ENCODE measurements at regions not wholly inside any gene's neighbourhood (a gene's known extent, or its start where the extent isn't known, plus 50 kb on each side); places are given as distances from the start of the nearest gene placed in this dataset.
"Not testable (repeated sequence)": the region's sequence is repeated elsewhere in the genome, so short reads cannot be mapped to it uniquely, and the experiment has no call there.

DNA sequence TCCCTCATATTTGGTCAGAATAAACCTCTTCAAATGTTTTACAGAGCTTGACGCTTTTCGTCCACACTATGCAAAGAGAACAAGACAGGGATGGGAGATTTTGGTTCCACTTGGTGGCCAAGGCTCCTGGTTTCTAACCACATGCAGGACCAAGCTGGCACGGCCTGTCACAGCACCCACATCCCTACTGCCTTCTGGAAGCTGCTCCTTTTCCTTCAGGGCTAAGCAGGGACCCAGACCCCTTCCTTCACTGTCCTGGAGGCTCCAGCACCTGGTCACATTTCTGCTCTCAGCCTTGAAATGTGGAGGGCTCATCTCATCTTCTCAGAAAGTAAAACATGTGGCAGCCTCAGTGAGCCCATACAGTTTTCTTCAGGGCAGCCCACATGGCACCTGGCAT, 50.4 kb upstream of the ARHGEF7 start:
- no peak for DNase-seq (ENCODE audit: low read depth in 2 of 3, low spot score in 1 of 3)

DNA sequence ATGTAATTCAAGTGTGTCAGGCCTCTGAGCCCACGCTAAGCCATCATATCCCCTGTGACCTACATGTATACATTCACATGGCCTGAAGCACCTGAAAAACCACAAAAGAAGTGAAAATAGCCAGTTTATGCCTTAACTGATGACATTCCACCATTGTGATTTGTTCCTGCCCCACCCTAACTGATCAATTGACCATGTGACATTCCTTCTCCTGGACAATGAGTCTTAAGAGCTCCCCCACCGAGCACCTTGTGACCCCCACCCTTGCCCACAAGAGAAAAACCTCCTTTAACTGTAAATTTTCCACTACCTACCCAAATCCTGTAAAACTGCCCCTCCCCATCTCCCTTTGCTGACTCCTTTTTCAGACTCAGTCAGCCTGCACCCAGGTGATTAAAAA, 52.1 kb upstream of the ARHGEF7 start:
- DNase-seq (ENCODE audit: low read depth in 2 of 3, low spot score in 1 of 3): no peak

DNA sequence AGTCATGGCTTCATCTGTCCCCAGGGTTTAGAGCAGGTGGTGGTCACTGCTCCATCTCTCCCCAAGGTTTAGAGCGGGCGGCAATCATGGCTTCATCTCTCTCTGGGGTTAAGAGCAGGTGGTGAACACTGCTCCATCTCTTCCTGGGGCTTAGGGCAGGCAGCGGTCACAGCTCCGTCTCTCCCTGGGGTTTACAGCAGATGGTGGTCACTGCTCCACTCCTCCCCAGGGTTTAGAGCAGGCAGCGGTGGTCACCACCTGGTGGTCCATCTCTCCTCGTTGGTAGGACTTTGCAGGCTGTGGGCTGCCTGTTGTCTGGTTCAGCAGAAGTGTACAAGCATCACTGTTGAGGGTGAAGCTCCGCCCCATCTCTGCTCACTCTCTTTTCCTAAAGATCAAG, 52.8 kb upstream of the ARHGEF7 start:
- no peak for DNase-seq (ENCODE audit: low read depth in 2 of 3, low spot score in 1 of 3)

DNA sequence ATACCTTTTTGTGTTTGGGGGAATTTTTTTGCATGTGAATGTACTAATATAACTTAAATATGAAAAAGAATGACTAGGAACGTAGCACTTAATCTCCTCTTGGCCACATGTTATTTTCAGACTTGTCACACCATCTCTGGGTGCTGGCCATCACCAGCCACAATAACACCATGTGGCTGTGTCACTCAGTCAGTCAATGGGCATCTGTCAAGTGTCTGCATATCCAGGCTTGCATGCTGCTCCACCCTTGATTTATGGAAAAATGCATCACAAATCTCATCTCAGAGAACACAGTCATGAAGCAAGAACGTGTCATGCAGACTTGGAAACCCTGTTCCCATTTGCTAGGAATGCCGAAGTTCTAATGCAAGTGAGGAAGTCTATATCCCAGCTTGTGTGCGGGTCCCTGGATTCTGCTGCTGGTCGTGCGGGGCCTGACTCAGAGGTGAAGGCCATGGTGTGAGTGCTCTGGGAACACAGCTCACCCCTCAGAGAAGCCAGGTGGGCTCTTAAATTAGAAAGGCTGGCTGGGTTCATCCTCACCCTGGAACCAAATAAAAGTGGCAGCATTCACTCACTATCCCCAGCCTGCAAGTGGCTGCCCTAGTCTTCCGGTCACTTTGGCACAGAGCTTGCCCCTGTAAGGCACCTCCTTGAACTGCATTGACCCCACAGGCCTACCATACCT, 53.6 kb upstream of the ARHGEF7 start:
- no peak for DNase-seq (ENCODE audit: low read depth in 2 of 3, low spot score in 1 of 3)

DNA sequence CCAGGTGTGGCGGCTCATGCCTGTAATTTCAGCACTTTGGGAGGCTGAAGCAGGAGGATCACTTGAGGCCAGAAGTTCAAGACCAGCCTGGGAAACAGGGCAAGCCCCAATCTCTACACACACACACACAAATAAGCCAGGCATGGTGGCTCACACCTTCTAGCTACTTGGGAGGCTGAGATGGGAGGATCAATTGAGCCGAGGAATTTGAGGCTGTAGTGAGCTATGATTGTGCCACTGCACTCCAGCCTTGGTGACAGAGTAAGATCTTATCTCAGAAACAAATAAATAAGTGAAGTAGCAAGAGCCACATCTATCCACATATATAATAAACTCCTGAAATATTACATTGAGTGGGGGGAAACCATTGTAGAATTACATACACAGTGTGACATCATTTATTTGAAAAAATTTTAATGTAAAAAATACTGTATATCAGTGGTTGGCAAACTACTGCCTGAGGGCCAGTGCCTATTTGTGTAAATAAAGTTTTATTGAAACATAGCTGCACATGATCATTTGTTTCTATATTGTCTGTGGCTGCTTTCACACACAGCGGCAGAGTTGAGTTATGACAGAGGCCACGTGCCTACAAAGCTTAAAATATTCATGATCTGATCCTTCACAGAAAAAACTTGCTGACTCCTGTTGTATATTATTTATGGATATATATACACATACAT, 54.7 kb upstream of the ARHGEF7 start:
- DNase-seq (ENCODE audit: low read depth in 2 of 3, low spot score in 1 of 3): no peak

DNA sequence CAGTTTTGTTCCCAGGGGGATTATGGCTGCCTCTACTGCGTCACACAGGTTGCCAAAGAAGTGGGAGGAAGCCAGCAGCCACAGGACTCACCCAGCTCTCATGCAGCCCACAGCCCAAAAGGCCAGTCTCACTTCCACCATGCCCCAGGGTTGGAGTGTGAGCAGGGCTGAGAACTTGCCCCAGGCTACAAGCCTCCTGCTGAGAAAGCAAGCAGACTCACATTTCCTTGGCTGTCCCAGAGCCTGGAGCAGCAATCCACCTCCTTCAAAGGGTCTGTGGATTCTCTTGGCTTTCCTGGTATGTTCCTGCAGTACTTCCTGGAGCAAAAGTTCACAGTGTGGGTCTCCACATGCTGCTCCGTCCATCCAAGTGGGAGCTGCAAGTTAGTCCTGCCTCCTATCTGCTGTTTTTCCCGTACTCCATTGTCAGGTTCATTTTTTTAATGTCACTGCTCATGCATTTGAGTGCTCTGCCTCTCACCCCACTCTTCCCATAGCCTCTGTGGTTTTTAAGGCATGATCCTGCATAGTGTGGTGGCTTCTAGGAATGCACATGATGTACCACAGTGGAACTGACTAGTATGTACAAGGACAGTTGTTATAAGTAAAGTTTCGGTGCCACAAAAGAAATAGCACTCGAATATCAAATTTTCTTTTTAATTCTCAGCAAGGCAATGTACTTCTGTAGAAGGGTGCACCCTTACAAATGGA, 56.2 kb upstream of the ARHGEF7 start:
- no peak for DNase-seq (ENCODE audit: low read depth in 2 of 3, low spot score in 1 of 3)

DNA sequence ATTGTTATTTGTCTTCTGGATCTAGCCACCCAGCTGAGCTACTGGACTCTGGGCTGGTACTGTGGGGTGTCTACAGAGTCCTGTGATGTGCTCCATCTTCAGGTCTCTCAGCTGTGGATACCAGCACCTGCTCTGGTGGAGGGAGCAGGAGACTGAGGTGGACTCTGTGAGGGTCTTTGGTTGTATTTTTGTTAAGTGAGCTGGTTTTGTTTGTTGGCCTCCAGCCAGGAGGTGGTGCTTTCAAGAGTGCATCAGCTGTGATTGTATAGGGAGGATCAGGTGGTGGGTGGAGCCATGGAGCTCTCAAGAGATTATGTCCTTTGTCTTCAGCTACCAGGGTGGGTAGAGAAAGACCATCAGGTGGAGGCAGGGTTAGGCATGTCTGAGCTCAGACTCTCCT, 56.8 kb upstream of the ARHGEF7 start:
- not testable (repeated sequence) for DNase-seq (ENCODE audit: low read depth in 2 of 3, low spot score in 1 of 3)

DNA sequence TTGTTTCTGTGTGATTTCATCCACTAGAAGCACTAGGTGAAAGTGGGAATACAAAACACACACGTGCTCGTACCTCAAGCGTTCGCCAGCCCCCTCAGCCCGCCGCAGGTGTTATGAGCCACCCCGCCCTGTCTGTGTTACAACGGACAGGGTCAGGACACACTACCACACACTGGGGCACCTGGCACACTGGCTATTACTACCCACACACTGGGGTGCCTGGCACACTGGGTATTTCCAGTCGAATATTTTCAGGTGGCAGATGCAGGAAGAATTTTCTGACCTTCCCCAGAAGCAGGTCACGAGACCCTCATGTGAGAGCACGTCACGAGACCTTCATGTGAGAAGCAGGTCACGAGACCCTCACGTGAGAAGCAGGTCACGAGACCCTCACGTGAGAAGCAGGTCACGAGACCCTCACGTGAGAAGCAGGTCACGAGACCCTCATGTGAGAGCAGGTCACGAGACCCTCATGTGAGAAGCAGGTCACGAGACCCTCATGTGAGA, 63.3 kb upstream of the ARHGEF7 start:
- DNase-seq (ENCODE audit: low read depth in 2 of 3, low spot score in 1 of 3): not testable (repeated sequence)

DNA sequence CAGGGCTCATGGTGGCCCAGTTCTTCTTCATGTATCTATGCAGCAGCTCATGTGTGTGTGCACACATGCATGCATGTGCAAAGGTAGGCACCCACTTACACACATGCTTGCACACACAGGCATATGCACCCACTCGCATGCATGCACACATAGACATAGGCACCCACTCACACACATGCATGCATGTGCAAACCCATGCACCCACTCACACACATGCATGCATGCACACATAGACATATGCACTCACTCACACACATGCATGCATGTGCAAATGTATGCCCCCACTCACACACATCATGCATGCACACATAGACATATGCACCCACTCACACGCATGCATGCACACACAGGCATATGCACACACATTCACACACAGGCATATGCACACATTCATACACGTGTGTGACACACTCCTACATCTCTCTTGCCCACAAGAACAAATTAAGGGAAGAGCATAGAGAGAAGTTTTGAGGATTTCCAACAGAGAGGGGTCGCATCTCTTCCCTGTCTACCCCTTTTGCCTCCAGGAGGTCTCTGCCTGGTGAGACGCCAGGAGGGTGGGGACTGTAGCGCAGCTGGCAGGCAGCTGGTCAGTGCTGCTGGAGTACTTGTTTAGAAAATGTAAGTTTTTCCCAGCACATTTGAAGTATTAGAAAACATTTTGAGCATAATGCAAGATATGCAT, 63.9 kb upstream of the ARHGEF7 start:
- DNase-seq (ENCODE audit: low read depth in 2 of 3, low spot score in 1 of 3): no peak

DNA sequence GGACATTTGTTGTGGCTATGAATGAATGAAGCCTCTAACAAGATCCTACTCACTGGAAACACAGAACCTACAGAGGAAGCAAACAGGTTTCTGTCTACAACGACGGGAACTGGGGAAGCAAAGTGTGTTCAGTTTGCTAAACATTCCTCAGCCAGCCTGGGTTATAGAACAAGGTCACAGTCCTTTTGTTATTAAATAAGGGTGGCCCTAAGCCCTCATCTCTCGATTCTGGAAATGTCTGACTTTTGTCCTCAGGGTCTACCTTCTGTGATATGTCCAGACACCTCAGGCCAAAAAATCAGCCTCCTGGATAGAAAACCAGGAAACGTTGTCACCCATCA, 64.6 kb upstream of the ARHGEF7 start:
- DNase-seq (ENCODE audit: low read depth in 2 of 3, low spot score in 1 of 3): no peak

DNA sequence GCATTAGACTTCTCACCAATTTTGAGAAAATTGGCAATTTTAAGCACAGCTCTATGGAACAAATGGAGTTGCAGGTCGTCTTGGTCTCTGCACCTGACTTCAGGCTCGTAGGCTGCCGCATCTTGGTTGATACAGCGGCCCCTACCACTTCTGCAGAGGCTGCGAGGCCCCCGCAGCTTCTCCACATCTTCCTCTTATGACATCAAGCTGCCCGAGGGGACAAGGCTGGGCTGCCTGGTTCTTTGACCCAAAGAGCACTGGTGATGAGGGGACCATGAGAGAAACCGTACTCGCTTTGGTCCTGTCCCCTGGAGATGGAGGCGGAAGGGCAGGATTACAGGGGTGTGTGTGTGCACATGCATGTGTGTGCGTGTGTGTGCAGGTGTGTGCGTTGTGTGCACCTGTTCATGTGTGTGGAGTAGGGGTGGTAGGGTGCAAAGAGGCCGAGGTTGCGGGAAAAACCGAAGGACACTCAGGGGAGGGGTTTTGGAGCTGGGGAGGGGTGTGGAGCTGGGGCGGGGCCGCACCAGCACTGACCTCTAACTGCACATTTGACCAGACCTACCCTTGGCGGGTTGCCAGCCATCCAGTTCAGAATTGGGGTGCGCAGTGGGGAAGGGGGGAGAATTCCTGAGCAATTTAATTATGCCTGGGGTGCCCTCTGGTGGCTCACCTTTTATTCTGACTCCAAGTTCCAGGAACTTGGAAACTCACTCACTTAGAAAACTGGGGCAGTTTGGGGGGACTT, 65.1 kb upstream of the ARHGEF7 start:
- DNase-seq (ENCODE audit: low read depth in 2 of 3, low spot score in 1 of 3): no peak

DNA sequence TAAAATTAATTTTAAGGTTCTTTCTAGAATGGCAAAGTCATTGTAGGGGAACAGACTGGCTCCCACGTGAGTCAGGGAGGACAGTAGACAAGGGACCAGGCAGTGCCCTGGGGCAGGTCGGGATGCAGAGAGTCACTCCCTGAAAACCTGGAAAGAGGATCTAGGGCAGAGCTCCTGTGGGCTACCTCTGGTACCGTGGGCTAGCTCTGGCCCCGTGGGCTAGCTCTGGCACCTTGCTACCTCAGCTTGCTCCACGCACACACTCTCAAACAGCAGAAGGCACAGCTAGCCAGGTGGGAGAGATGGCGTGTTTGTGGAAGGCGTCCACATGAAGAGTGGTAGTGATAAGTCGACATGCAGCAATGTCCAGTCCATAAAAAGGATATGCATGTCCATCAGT, 66.7 kb upstream of the ARHGEF7 start:
- no peak for DNase-seq (ENCODE audit: low read depth in 2 of 3, low spot score in 1 of 3)

DNA sequence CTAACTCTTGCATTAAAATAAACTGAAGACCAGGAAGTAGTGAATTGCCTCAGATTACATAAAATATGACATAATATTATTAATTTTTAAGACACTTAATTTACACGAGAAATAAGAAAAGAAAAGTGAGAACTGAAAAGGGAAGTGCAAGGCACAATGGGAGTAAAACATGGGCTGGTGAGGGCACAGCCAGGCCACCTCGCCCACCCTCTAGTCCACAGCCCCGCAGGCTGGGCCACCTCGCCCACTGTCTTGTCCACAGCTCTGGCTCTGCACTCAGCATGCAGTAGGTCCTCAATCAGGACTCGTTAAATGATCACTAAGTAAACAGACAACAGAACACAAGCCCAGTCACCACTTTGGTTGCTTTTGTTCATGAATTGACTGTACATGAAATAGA, 67.8 kb upstream of the ARHGEF7 start:
- DNase-seq (ENCODE audit: low read depth in 2 of 3, low spot score in 1 of 3): no peak

DNA sequence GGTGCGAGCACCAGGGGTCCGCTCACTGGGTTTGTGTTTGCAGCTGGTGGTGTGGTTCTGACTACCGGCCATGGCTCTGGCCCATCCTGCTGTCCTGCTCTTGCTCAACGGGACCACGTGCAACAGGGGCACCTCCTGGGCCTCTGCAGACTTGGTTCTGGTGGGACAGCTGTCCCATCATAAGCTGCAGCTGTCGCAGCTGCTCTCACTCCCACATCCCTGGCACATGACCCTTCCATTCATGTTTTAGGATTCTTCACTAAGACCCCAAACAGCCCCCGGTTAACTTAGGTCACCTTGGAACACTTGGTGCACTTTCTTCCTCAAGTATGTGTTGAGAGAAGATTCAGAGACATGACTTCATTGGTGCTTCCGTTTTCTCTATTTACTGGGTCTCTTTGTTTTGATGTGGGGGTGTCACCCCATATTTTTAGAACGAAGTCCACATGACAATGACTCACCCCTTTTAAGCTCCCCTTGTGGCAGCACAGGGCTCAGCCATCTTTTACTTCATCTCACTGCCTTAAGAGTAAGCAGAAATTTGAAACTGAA, 68.4 kb upstream of the ARHGEF7 start:
- DNase-seq (ENCODE audit: low read depth in 2 of 3, low spot score in 1 of 3): no peak

DNA sequence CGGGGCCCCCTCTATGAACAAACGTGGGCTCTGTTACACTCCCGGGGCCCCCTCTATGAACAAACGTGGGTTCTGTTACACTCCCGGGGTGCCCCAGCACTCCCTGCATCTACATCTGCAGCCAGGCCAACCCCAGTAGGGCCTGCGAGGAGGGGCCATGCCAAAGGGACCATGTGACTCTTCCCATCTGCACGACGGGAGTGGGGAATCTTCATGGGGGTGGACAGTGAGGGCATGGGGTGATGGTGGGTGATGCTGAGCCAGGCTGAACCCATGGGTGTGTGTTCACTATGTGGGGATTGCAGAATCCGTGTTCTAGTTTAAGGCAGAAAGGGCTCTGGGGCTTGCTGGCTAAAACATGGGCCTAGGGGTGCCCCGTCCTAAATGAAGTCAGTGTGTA, 69.9 kb upstream of the ARHGEF7 start:
- no peak for DNase-seq (ENCODE audit: low read depth in 2 of 3, low spot score in 1 of 3)

DNA sequence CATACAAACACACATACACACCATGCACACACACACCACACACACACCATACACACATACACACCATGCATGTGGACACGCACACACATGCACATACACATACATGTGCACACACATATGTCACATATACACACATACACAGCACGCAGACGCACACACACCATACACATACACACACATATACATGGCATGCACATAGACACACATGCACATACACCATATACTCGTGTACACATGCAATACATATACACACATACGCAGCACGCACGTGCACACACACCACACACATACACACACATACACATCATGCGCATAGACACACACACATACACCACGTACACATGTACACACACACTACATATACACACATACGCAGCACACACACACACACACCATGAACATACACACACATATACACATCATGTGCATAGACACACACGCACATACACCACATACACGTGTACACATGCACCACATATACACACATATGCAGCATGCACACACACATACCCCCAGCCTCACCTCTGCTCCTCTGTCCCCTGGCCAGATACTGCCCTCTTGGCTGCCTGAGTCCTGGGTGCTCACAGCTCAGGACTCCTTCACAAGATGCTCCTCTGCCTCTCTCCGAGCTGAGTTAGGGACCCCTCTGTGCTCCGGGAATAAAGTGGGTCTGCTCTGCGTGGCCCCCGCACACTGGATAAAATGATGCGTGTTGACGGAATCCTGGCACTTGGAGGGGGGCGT, 70.9 kb upstream of the ARHGEF7 start:
- DNase-seq (ENCODE audit: low read depth in 2 of 3, low spot score in 1 of 3): no peak

DNA sequence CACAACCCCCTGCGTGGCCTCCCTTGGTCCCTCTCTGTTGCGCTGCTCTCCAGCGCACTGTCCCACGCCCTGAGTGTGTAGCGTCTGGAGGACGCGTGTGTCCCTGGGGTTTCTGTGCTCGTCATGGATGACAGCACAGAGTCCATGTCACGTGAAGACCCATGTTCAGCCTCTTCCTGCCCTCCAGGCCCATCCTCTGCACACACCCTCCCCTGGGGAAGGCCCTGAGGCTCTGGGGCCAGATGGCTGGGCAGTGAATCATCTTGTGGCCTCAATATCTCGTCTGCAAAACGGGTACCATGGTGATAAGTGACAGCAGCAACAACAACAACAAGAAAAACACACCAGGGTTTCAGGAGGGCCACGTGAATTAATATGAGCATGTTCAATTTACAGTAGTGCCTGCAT, 71.5 kb upstream of the ARHGEF7 start:
- DNase-seq (ENCODE audit: low read depth in 2 of 3, low spot score in 1 of 3): no peak

DNA sequence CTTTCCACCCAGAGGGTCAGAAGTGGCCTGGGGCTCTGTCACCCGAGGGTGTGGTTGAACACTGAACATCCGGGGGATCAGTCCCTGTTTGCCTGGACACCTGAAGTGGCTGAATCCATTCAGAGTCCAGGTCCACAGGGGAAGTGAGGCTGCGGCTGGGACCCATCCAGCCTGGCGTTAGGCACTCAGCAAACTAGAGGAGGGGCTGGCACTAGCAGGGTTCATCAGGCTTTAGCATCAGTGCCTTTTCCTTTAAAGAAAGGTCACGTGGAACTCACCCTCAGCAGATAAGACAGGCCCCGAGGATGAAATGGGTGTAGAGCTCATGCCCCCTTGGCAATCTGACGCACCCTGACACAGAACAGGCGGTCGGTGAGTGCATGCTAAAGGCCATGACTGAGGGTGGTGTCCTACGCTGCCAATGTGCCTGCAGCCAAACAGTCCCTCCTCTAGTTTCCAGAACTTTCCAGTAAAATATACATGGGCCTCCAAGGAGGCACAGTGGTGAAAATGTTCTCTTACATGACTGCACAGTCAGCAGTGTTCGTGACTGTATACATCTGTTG, 72.4 kb upstream of the ARHGEF7 start:
- no peak for DNase-seq (ENCODE audit: low read depth in 2 of 3, low spot score in 1 of 3)

DNA sequence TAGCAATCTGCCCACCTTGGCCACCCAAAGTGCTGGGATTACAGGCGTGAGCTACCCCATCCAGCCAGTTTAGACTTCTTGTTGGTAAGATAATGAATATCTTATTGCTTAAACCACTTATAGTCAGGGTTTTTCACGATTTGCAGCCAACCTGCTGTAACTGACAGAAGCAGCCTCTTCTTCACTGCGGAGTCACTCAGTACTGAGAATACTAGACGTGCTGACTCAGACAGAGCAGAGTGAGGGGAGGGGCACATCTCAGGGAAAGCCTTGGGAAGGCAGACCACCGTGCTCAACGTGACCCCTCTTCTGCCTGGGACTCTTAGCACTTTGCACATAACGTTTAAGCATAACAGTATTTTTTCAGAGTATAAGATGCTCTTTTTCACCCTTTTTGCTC, 74.3 kb upstream of the ARHGEF7 start:
- DNase-seq (ENCODE audit: low read depth in 2 of 3, low spot score in 1 of 3): no peak

DNA sequence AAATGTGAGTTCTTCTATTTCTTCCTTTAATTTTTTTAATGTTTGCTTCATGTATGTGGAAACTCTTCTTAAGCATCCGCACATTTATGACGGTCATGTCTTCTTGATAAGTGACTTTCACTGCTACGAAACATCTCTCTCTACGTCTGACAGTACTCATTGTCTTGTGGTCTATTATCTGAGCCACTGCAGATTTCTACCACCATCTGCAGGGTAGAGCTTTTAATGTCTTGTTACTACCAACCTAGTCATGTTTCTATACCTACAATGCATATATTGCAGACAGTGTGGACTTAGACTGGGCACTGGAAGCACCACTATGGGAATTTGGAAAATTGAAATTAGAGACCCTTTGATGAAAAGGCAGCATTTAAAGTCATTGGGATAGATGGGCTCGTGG, 75.4 kb upstream of the ARHGEF7 start:
- no peak for DNase-seq (ENCODE audit: low read depth in 2 of 3, low spot score in 1 of 3)
